Panc1 (cell line): ENCODE measurements at regions not wholly inside any gene's neighbourhood (a gene's known extent, or its start where the extent isn't known, plus 50 kb on each side); places are given as distances from the start of the nearest gene placed in this dataset.

Experiments
- CTCF ChIP-seq: fragments of 450-650 bp; IDR thresholded peaks from 2 replicates; pipeline ENCODE4 v1.5.1; 2017; ENCODE audit warnings: mild to moderate bottlenecking
- REST ChIP-seq, 2 experiments: IDR thresholded peaks; 2 replicates each; pipeline ENCODE4 v1.6.1; 2011 to 2012; ENCODE audit warnings: low read depth in 2 of 2, control low read depth in 1 of 2, low read length in 1 of 2, mild to moderate bottlenecking in 1 of 2, moderate library complexity in 1 of 2; ENCODE audit not compliant: insufficient read depth in 1 of 2

DNA sequence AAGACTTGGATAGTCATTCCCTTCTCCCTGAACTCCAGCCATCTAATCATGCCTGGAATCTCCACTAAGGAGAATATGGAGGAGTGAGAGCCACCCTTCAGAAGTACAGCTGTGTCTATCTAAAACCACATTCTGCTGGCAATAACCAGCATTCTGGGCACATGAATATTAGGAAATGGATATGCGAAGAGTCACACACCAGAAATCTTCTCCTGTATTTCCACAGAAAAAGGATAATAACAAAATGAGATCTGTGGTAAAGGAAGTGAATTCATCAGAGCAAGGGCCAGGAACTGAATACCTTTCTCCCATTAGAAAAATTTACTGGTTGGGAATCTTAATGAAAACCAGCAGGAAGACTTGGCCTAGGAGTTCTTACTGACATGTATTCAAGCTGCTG lies 218.8 kb downstream of the SCG2 start:
- TF ChIP-seq CTCF: no peak
- no peak for TF ChIP-seq REST (IDR thresholded peaks at IDR 0.05; ENCODE audit: insufficient read depth in 1 of 2, low read depth in 2 of 2, low read length in 1 of 2)
